GM12864 (cell line): ENCODE measurements at regions not wholly inside any gene's neighbourhood (a gene's known extent, or its start where the extent isn't known, plus 50 kb on each side); places are given as distances from the start of the nearest gene placed in this dataset.

Experiments
- DNase-seq: peaks from one replicate; pipeline ENCODE4 v3.0.0-alpha.2; 2011; ENCODE audit warnings: low read depth
- H3K4me3 ChIP-seq: 2 replicates; pipeline ENCODE4 v1.5.1; 2011; ENCODE audit warnings: mild to moderate bottlenecking, low read depth, low read length, control low read depth
- TF ChIP-seq, protein P1 (sequence below): IDR thresholded peaks from 2 replicates; pipeline ENCODE4 v1.5.1; 2011; ENCODE audit warnings: low read depth, mild to moderate bottlenecking, moderate library complexity, low read length, control low read depth, inconsistent platforms; ENCODE audit errors: missing control alignments

- TF ChIP-seq, protein P1, sequence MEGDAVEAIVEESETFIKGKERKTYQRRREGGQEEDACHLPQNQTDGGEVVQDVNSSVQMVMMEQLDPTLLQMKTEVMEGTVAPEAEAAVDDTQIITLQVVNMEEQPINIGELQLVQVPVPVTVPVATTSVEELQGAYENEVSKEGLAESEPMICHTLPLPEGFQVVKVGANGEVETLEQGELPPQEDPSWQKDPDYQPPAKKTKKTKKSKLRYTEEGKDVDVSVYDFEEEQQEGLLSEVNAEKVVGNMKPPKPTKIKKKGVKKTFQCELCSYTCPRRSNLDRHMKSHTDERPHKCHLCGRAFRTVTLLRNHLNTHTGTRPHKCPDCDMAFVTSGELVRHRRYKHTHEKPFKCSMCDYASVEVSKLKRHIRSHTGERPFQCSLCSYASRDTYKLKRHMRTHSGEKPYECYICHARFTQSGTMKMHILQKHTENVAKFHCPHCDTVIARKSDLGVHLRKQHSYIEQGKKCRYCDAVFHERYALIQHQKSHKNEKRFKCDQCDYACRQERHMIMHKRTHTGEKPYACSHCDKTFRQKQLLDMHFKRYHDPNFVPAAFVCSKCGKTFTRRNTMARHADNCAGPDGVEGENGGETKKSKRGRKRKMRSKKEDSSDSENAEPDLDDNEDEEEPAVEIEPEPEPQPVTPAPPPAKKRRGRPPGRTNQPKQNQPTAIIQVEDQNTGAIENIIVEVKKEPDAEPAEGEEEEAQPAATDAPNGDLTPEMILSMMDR: no peak
- no peak overlapping the region for H3K4me3 ChIP-seq
- DNase-seq: no peak
Observed at GRCh38 chr16:80197741-80198201, 343.0 kb upstream of the DYNLRB2 start.

DNA sequence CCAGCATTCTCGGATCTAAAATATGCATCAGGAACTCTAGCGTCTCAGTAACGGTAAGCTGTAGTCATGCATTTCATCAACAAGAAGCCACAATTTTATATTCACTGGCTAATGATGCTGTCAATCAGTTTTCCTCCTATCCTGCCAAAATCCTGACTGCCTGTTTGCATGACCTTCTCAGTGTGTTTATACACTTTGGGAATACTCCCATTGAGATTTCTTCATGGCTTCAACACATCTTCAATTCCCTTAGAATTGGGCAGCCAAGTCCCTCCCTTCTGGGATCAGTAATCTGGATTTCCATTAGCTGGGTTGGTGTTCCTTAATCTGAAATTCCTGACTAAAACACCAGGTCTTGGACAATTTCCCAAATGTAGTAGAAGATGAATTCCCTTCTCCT is 348.9 kb upstream of the DYNLRB2 start:
- no peak for DNase-seq
- TF ChIP-seq, protein P1: no peak

DNA sequence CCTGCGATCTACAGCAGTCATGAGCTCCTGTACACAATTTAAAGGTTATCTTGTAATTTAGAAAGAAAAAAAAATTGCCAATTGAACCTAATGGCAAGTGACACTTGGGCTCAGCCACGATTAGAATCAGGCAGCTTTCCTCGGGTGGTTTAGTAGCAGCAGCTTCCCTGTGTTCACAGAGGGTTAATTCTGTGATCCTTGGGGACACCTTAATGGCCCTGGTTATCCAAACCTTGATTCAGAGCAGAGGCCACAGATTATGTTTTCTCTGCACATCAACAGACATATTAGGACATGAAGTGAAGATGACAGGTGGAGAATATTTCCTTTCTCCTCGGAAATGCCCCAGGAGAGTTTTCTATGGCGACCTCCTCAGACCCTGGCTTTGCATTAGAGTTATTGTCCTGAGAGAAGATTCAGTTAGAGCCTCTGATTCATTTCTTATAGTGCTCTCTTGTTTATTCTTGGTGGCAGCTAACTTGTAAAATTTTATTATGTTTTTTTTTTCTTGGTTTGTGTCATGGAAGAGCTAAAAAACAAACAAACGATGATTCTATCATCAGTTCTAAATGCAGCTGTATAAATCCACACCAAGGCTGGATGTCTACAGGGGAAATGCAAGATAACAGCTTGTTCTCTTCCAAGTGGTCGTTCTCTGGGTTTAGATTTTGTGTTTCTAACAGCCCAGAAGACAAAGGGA is 351.2 kb upstream of the DYNLRB2 start:
- H3K4me3 ChIP-seq: no peak overlapping the region
- TF ChIP-seq, protein P1: no peak
- no peak for DNase-seq

More for the DNA sequence above, 348.9 kb upstream of the DYNLRB2 start:
- no peak overlapping the region for H3K4me3 ChIP-seq

GRCh38 chr16:80176114-80176513 is 364.7 kb upstream of the DYNLRB2 start:
- TF ChIP-seq, protein P1: no peak
- no peak overlapping the region for H3K4me3 ChIP-seq
- DNase-seq: no peak

- DNase-seq: no peak
- no peak overlapping the region for H3K4me3 ChIP-seq
- TF ChIP-seq, protein P1: no peak
Observed at GRCh38 chr16:80175011-80175410, 365.8 kb upstream of the DYNLRB2 start.

DNA sequence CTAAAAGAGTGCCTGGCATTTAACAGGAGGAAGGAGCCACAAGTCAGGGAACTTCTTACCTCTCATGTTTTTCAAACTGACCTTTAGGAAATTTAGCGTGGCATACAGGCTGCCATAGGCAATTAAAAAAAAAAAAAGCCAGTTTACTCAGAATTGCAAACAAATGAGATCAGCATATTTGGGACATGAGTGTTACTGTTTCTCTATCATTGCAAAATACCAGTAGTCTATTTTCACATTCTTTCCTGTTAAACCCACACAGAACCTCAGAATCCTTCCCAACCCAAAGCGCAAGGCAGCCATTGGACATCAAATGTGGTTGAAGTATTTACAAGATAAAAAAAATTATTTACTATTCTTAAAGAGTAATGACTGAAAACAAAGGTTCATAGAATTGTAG is 366.4 kb upstream of the DYNLRB2 start:
- TF ChIP-seq, protein P1: no peak
- H3K4me3 ChIP-seq: no peak overlapping the region
- no peak for DNase-seq

- no peak for DNase-seq
- H3K4me3 ChIP-seq: no peak overlapping the region
- TF ChIP-seq, protein P1: no peak
Observed at GRCh38 chr16:80171746-80172145, 369.0 kb upstream of the DYNLRB2 start.
